ENCODE measurements at regions not wholly inside any gene's neighbourhood (a gene's known extent, or its start where the extent isn't known, plus 50 kb on each side); places are given as distances from the start of the nearest gene placed in this dataset.

DNA sequence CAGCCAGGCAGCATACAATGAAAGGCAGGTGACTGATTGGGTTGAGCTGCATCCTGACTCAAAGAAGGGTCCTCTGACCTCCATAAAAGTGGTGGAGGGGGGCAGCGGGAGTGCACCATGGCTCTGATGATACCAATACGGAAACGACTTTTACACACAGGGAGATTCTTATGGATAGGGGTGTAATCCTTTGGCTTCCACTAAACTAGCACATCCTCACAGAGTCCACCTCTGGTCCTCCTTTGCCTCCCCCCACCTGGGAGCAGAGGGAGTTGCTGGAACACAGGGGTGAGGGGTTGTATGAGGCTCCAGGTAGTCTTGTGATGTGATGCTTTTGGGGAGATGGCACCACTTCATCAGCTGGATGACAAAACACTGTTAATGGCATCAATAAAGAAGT, 361.0 kb downstream of the BARHL2 start:
- TF ChIP-seq, protein P1, sequence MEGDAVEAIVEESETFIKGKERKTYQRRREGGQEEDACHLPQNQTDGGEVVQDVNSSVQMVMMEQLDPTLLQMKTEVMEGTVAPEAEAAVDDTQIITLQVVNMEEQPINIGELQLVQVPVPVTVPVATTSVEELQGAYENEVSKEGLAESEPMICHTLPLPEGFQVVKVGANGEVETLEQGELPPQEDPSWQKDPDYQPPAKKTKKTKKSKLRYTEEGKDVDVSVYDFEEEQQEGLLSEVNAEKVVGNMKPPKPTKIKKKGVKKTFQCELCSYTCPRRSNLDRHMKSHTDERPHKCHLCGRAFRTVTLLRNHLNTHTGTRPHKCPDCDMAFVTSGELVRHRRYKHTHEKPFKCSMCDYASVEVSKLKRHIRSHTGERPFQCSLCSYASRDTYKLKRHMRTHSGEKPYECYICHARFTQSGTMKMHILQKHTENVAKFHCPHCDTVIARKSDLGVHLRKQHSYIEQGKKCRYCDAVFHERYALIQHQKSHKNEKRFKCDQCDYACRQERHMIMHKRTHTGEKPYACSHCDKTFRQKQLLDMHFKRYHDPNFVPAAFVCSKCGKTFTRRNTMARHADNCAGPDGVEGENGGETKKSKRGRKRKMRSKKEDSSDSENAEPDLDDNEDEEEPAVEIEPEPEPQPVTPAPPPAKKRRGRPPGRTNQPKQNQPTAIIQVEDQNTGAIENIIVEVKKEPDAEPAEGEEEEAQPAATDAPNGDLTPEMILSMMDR (IDR thresholded peaks at IDR 0.05): no peak
- TF ChIP-seq POLR2A (IDR thresholded peaks at IDR 0.05): no peak

Measured in adrenal gland (tissue), 5 donors.